Stimulated activated memory B cell treated with anti-CD40 and anti-IgM and Interleukin-4, amounts not matched to agents 10 μg/mL and 1 μg/mL and 100 μg/mL, for 72 hours (primary cell): ENCODE measurements at regions not wholly inside any gene's neighbourhood (a gene's known extent, or its start where the extent isn't known, plus 50 kb on each side); places are given as distances from the start of the nearest gene placed in this dataset.

Experiments
- ATAC-seq: fragments of 150-1000 bp; cut with Tn5 transposase; 2 replicates; pipeline ENCODE4 v1.10.0; 2021
- H3K27ac Mint-ChIP-seq: one replicate; pipeline ENCODE4 v1.8.0; 2022; ENCODE audit warnings: mild to moderate bottlenecking, mixed read lengths
- H3K27me3 Mint-ChIP-seq: one replicate; pipeline ENCODE4 v1.8.0; 2022; ENCODE audit warnings: mixed read lengths
- H3K36me3 Mint-ChIP-seq: one replicate; pipeline ENCODE4 v1.8.0; 2022; ENCODE audit warnings: mixed read lengths
- H3K4me1 Mint-ChIP-seq: one replicate; pipeline ENCODE4 v1.8.0; 2022; ENCODE audit warnings: mixed read lengths
- H3K4me3 Mint-ChIP-seq: one replicate; pipeline ENCODE4 v1.8.0; 2022; ENCODE audit warnings: mild to moderate bottlenecking, moderate library complexity, mixed read lengths
- H3K9me3 Mint-ChIP-seq: one replicate; pipeline ENCODE4 v1.8.0; 2022; ENCODE audit warnings: mixed read lengths

GRCh38 chr2:172193331-172194089 is 90.8 kb upstream of the DLX2 start:
- no peak for ATAC-seq
- H3K4me3 Mint-ChIP-seq, result no peak overlapping the region
- peaks cover 19% of the 10 kb centered on the region for H3K36me3 Mint-ChIP-seq
- peaks cover 29% of the 10 kb centered on the region for H3K27me3 Mint-ChIP-seq
- no peak overlapping the region for H3K27ac Mint-ChIP-seq
- H3K9me3 Mint-ChIP-seq, result peaks cover 21% of the 10 kb centered on the region
- no peaks in the 10 kb centered on the region for H3K4me1 Mint-ChIP-seq

- ATAC-seq, result no peak
- H3K36me3 Mint-ChIP-seq, result peaks cover 19% of the 10 kb centered on the region
- H3K4me1 Mint-ChIP-seq, result no peaks in the 10 kb centered on the region
- H3K27ac Mint-ChIP-seq, result no peak overlapping the region
- H3K4me3 Mint-ChIP-seq, result no peak overlapping the region
- peaks cover 33% of the 10 kb centered on the region for H3K27me3 Mint-ChIP-seq
- H3K9me3 Mint-ChIP-seq, result peaks cover 27% of the 10 kb centered on the region
Measured at GRCh38 chr2:172195836-172196376, 93.2 kb upstream of the DLX2 start.

DNA sequence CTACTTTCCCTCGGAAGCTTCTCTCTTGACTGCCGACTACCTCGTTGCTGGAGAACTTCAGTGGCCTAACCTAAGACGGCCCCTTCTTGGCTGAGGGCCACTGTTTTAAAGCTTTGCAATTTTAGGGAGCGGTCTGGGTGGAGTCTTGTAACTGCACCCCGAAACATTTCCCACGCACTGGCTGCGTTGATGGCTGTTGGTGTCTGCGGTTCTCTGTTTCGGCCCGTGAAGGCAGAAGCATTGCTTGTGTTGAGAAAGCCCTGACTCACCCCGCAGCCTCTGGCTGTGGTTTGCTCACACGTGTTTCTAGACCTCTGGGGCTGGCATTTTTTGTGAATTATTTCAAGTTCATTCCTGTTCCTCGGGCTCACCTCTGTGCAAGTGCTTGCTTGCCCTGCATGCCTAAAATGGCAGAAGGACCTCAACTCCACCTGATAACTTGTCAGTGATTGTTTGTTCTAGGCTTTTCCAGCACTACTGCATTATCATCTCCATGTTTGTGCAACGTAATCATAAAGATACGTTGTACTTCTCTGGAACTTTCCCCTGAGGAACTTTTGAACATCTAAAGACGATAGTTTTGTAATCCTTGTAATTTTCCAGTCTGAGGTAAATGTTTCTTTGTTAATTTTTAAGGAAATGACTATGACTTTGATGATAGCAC is 94.2 kb upstream of the DLX2 start:
- ATAC-seq, result no peak
- Mint-ChIP-seq H3K4me3 (no peak overlapping the region), H3K27ac (no peak overlapping the region), H3K36me3 (peaks cover 19% of the 10 kb centered on the region), H3K9me3 (peaks cover 27% of the 10 kb centered on the region), H3K27me3 (peaks cover 33% of the 10 kb centered on the region), H3K4me1 (no peaks in the 10 kb centered on the region)

DNA sequence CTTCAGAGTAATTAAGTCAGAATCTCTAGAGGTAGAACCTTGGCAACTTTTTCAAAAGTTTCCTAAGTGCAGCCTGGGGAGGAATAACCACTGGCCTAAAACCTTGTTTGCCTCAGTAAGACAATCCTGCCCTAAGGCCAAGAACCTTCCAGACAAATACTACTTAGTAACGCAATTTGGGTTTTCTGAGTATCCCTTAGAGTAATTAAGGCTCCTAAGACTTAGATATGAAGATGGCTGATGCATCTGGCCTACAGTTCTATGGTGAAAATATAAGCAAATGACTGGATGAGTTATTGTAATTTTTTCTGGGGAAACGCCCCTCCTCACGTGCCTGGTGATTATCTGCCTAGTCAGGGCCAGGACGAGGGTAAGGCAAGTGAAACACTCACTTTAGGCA is 95.7 kb upstream of the DLX2 start:
- H3K9me3 Mint-ChIP-seq, result peaks cover 20% of the 10 kb centered on the region
- H3K36me3 Mint-ChIP-seq, result peaks cover 10% of the 10 kb centered on the region
- peaks cover 20% of the 10 kb centered on the region for H3K27me3 Mint-ChIP-seq
- no peak overlapping the region for H3K27ac Mint-ChIP-seq
- H3K4me3 Mint-ChIP-seq, result no peak overlapping the region
- ATAC-seq, result no peak
- no peaks in the 10 kb centered on the region for H3K4me1 Mint-ChIP-seq

GRCh38 chr2:172198908-172199307 is 96.2 kb upstream of the DLX2 start:
- Mint-ChIP-seq H3K4me3 (no peak overlapping the region), H3K27ac (no peak overlapping the region), H3K27me3 (peaks cover 18% of the 10 kb centered on the region), H3K9me3 (peaks cover 16% of the 10 kb centered on the region), H3K36me3 (peaks cover 5% of the 10 kb centered on the region), H3K4me1 (no peaks in the 10 kb centered on the region)
- ATAC-seq, result no peak

DNA sequence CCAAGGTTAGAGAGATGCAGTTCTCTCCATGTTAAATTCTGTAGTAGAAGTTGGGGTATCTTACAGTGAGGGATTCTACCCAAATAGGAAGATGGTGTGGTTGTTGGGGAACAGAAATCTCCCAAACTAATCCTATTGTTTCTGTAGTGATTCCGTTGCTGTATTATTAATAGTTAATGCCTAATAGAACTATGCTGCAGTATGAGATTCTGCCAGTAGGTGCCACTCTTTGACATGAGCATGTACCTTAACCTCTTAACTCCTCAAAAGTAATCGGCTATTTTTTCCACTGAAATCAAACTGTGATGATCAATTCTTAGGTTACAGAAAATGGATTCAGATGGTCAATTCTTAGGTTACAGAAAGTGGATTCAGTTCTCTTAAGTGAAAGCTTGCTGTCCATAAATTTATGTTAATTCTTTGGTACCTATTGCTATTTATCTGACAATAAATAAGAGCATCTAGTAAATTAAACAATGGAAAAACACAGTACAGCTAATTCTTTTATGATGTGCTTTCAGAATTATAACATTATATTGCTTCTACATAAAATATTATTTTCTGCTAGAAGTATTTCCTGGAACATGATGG is 97.9 kb upstream of the DLX2 start:
- Mint-ChIP-seq H3K27ac (no peak overlapping the region), H3K4me1 (no peaks in the 10 kb centered on the region), H3K36me3 (no peaks in the 10 kb centered on the region), H3K27me3 (peaks cover 23% of the 10 kb centered on the region), H3K4me3 (no peak overlapping the region), H3K9me3 (peaks cover 13% of the 10 kb centered on the region)
- no peak for ATAC-seq

DNA sequence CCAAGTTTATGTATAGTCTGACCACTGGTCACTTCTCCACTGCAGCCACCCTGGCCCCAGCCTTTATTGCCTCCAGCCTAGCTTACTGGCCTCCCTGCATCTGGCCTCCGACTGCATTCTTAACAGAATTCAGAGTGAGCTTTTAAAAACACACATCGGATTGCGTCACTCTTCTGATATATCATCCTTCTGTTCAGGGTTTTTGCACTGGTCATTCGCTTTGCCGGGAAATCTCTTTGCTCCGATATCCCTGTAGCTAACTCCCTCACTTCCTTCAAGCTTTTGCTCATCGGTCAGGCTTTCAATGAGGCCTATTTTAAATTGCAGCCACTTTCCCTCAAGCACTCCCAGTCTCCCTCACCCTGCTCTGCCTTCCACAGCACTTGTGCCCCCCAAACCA is 101.6 kb upstream of the DLX2 start:
- Mint-ChIP-seq H3K36me3 (no peaks in the 10 kb centered on the region), H3K9me3 (peaks cover 6% of the 10 kb centered on the region), H3K27ac (no peak overlapping the region), H3K4me1 (no peaks in the 10 kb centered on the region), H3K4me3 (no peak overlapping the region), H3K27me3 (peaks cover 10% of the 10 kb centered on the region)
- ATAC-seq, result no peak

- H3K36me3 Mint-ChIP-seq, result no peaks in the 10 kb centered on the region
- peaks cover 10% of the 10 kb centered on the region for H3K27me3 Mint-ChIP-seq
- H3K9me3 Mint-ChIP-seq, result peaks cover 4% of the 10 kb centered on the region
- no peak overlapping the region for H3K4me3 Mint-ChIP-seq
- H3K27ac Mint-ChIP-seq, result no peak overlapping the region
- no peak for ATAC-seq
- no peaks in the 10 kb centered on the region for H3K4me1 Mint-ChIP-seq
Measured at GRCh38 chr2:172204762-172205161, 102.1 kb upstream of the DLX2 start.

DNA sequence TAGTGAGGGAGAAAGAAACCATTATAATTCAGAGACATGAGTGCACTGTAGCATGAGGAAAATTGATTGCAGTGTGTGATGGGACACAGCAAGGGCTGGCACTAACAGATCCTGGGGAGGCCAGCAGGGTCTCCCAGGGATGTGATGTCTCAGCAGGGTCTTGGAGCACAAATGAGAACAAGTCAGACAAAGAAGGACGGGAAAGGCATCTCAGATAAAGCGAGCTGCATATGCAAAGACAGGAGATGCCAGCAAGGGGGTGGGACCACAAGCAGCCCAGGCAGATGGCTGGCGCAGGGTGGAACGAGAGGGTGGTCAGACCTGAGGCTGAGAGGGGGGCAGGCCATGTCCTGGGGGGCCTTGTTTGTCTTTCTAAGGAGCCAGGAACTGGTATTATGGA is 102.6 kb upstream of the DLX2 start:
- Mint-ChIP-seq H3K4me1 (no peaks in the 10 kb centered on the region), H3K27ac (no peak overlapping the region), H3K36me3 (no peaks in the 10 kb centered on the region), H3K27me3 (peaks cover 10% of the 10 kb centered on the region), H3K9me3 (no peaks in the 10 kb centered on the region), H3K4me3 (no peak overlapping the region)
- no peak for ATAC-seq

DNA sequence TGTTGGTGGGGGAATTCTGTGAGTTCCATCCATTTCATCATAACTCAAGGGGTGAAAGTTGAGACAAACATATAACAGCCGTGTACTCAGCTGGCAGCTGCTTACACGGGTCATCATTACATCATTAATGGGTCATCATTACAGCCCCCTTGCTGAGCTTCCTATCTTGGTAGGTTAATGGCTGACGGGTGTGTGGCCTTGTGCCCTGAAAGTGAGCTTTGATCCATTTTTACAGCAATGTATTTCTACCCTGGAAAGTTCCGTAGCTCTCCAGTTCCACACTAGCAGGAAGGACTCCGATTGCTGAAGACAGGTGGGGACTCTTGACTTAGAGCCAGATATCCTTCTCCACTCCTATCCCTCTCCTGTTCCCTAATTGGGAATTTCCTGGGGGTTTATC is 105.2 kb upstream of the DLX2 start:
- no peak for ATAC-seq
- no peak overlapping the region for H3K4me3 Mint-ChIP-seq
- H3K4me1 Mint-ChIP-seq, result no peaks in the 10 kb centered on the region
- H3K27ac Mint-ChIP-seq, result no peak overlapping the region
- no peaks in the 10 kb centered on the region for H3K9me3 Mint-ChIP-seq
- H3K36me3 Mint-ChIP-seq, result no peaks in the 10 kb centered on the region
- H3K27me3 Mint-ChIP-seq, result peaks cover 20% of the 10 kb centered on the region

- no peaks in the 10 kb centered on the region for H3K4me1 Mint-ChIP-seq
Measured at GRCh38 chr2:172208791-172209325, 106.2 kb upstream of the DLX2 start.

GRCh38 chr2:172210599-172210998 is 107.9 kb upstream of the DLX2 start:
- no peak for ATAC-seq
- Mint-ChIP-seq H3K36me3 (no peaks in the 10 kb centered on the region), H3K4me3 (no peak overlapping the region), H3K27ac (no peak overlapping the region), H3K27me3 (peaks cover 26% of the 10 kb centered on the region), H3K4me1 (no peaks in the 10 kb centered on the region), H3K9me3 (no peaks in the 10 kb centered on the region)

More at GRCh38 chr2:172208791-172209325, 106.2 kb upstream of the DLX2 start:
- Mint-ChIP-seq H3K27me3 (peaks cover 26% of the 10 kb centered on the region), H3K4me3 (no peak overlapping the region), H3K9me3 (no peaks in the 10 kb centered on the region), H3K27ac (no peak overlapping the region), H3K36me3 (no peaks in the 10 kb centered on the region)
- ATAC-seq, result no peak

DNA sequence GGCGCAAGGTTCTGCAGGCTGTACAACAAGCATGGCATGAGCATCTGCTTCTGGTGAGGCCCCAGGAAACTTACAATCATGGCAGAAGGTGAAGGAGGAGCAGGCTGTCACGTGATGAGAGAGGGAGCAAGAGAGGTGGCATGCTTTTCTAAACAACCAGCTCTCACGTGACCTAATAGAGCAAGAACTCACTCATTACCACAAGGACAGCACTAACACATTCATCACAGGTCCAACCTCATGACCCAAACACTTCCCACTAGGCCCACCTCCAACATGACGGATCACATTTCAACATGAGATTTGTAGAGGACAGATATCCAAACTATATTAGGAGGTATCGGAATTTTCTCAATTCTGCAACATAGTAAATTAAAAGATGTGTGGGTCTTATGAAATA is 108.8 kb upstream of the DLX2 start:
- no peak for ATAC-seq
- H3K36me3 Mint-ChIP-seq, result no peaks in the 10 kb centered on the region
- H3K27ac Mint-ChIP-seq, result no peak overlapping the region
- H3K4me3 Mint-ChIP-seq, result no peak overlapping the region
- H3K27me3 Mint-ChIP-seq, result peaks cover 28% of the 10 kb centered on the region
- no peaks in the 10 kb centered on the region for H3K4me1 Mint-ChIP-seq
- H3K9me3 Mint-ChIP-seq, result no peaks in the 10 kb centered on the region

DNA sequence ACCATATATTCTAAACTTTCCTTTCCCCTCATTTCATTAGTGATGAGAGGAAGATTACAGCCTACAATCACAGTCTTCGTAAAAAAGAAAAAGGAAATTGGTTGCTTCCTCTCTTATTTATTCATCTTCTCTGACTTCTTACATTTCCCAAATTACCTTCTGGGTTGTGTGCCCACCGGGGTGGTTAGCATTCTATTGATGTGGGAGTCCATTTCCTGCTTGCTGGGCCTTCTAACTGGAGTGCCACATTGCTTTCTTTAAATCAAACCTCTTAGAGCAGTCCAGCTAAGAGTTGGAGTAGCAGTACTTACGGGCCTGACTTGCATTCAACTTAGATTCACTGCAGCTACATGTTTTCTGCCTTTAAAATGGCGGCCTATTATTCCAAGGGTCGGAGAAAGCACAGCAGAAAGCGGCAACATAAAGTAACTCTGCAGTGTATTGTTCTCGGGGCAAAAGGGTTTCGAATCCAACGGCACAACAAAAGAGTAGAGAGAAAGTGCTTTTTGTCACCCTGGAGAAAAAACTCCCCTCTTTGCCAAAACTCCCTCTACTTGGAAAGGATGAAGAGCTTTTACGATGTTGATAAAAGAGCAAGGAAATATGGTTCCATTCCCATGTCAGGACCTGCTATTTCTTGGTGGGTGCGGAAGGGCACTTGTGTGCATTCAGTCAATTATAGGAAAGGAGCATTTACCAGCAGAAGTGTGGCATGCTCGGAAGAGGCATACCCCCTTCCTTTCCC is 110.6 kb upstream of the DLX2 start:
- no peak for ATAC-seq
- Mint-ChIP-seq H3K4me3 (no peak overlapping the region), H3K4me1 (no peaks in the 10 kb centered on the region), H3K36me3 (no peaks in the 10 kb centered on the region), H3K9me3 (no peaks in the 10 kb centered on the region), H3K27me3 (peaks cover 28% of the 10 kb centered on the region), H3K27ac (no peak overlapping the region)

DNA sequence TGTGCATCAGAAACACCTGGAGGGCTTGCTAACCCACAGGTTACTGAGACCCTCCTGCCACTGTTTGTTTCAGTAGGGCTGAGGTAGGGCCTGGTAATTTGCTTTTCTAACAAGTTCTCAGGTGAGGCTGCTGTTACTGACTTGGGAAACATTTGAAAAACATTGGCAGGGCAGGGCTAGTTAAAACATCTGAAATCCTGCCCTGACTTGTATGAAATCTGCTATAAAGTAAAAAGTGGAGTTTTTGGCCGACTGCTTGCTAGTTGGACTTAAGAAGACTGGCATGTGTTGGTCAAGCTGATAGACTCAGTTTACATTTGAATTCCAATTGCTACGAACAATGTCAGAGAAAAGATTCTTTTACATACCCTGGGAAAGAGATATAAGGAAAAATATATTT is 111.6 kb upstream of the DLX2 start:
- Mint-ChIP-seq H3K27me3 (peaks cover 28% of the 10 kb centered on the region), H3K9me3 (no peaks in the 10 kb centered on the region), H3K4me1 (no peaks in the 10 kb centered on the region), H3K4me3 (no peak overlapping the region), H3K36me3 (no peaks in the 10 kb centered on the region), H3K27ac (no peak overlapping the region)
- ATAC-seq, result no peak
